Mesenchymal stem cell (in vitro differentiated cells and primary cell): ENCODE measurements at regions not wholly inside any gene's neighbourhood (a gene's known extent, or its start where the extent isn't known, plus 50 kb on each side); places are given as distances from the start of the nearest gene placed in this dataset.

Experiments used
- DNase-seq: peaks from one replicate; pipeline ENCODE4 v3.0.0-alpha.2; 2013
- H2AFZ ChIP-seq: one replicate; pipeline ENCODE4 v1.6.1; 2013; ENCODE audit warnings: low read depth, mild to moderate bottlenecking, control low read depth, inconsistent platforms, low read length, moderate library complexity
- H2AK5ac ChIP-seq: 2 replicates; pipeline ENCODE4 v1.6.1; 2013; ENCODE audit warnings: low read length, moderate library complexity, mild to moderate bottlenecking, inconsistent platforms; ENCODE audit not compliant: severe bottlenecking
- H2BK120ac ChIP-seq: one replicate; pipeline ENCODE4 v1.6.1; 2013; ENCODE audit warnings: low read depth, mild to moderate bottlenecking, inconsistent platforms, low read length, moderate library complexity
- H2BK12ac ChIP-seq, 2 experiments: one replicate each; pipeline ENCODE4 v1.6.1; 2013; ENCODE audit warnings: inconsistent platforms in 2 of 2, low read length in 2 of 2, mild to moderate bottlenecking in 2 of 2, moderate library complexity in 2 of 2, control low read depth in 1 of 2
- H2BK15ac ChIP-seq: one replicate; pipeline ENCODE4 v1.6.1; 2013; ENCODE audit warnings: mild to moderate bottlenecking, low read depth, inconsistent platforms; ENCODE audit not compliant: poor library complexity, severe bottlenecking
- H2BK5ac ChIP-seq: 2 replicates; pipeline ENCODE4 v1.6.1; 2013; ENCODE audit warnings: low read depth, mild to moderate bottlenecking, low read length, control low read depth, inconsistent platforms; ENCODE audit not compliant: poor library complexity, severe bottlenecking
- H3K14ac ChIP-seq, 2 experiments: one replicate each; pipeline ENCODE4 v1.6.1; 2013; ENCODE audit warnings: inconsistent platforms in 2 of 2, low read length in 2 of 2, control low read depth in 1 of 2, mild to moderate bottlenecking in 1 of 2, moderate library complexity in 1 of 2
- H3K18ac ChIP-seq, 2 experiments: one replicate each; pipeline ENCODE4 v1.6.1; 2013; ENCODE audit warnings: inconsistent platforms in 2 of 2, low read length in 2 of 2, control low read depth in 1 of 2, low read depth in 1 of 2, mild to moderate bottlenecking in 1 of 2
- H3K23ac ChIP-seq, 2 experiments: one replicate each; pipeline ENCODE4 v1.6.1; 2013; ENCODE audit warnings: inconsistent platforms in 2 of 2, low read length in 2 of 2, mild to moderate bottlenecking in 2 of 2, moderate library complexity in 2 of 2, control low read depth in 1 of 2
- H3K27ac ChIP-seq: 2 replicates; pipeline ENCODE4 v1.5.1; 2013; ENCODE audit warnings: mild to moderate bottlenecking, moderate library complexity, low read length, control low read depth, inconsistent platforms; ENCODE audit not compliant: poor library complexity, severe bottlenecking
- H3K27me3 ChIP-seq, 2 experiments: 2 replicates each; pipeline versions ENCODE4 v1.6.1 to v1.7.0; 2013; ENCODE audit warnings: low read length in 2 of 2, mild to moderate bottlenecking in 2 of 2, moderate library complexity in 2 of 2, control low read depth in 1 of 2, inconsistent platforms in 1 of 2; ENCODE audit not compliant: control insufficient read depth in 1 of 2, insufficient read depth in 1 of 2
- H3K36me3 ChIP-seq, 2 experiments: 2 replicates each; pipeline versions ENCODE4 v1.6.1 to v1.7.0; 2013; ENCODE audit warnings: low read length in 2 of 2, control low read depth in 1 of 2, inconsistent platforms in 1 of 2, low read depth in 1 of 2, mild to moderate bottlenecking in 1 of 2; ENCODE audit not compliant: insufficient read depth in 2 of 2, control insufficient read depth in 1 of 2
- H3K4ac ChIP-seq, 2 experiments: one replicate each; pipeline ENCODE4 v1.6.1; 2013; ENCODE audit warnings: inconsistent platforms in 2 of 2, low read length in 2 of 2, mild to moderate bottlenecking in 2 of 2, moderate library complexity in 2 of 2, control low read depth in 1 of 2, low read depth in 1 of 2
- H3K4me1 ChIP-seq: 2 replicates; pipeline ENCODE4 v1.6.1; 2013; ENCODE audit warnings: low read depth, low read length, control low read depth; ENCODE audit not compliant: control insufficient read depth, insufficient read depth
- H3K4me2 ChIP-seq: 2 replicates; pipeline ENCODE4 v1.6.1; 2013; ENCODE audit warnings: low read length, mild to moderate bottlenecking, inconsistent platforms; ENCODE audit not compliant: poor library complexity, severe bottlenecking
- H3K4me3 ChIP-seq, 2 experiments: 2 replicates each; pipeline versions ENCODE4 v1.5.1 to v1.7.0; 2013; ENCODE audit warnings: low read length in 2 of 2, mild to moderate bottlenecking in 2 of 2, control low read depth in 1 of 2, low read depth in 1 of 2; ENCODE audit not compliant: insufficient read depth in 1 of 2
- H3K79me1 ChIP-seq: replicated peaks from 2 replicates; pipeline ENCODE4 v1.6.1; 2013; ENCODE audit warnings: mild to moderate bottlenecking, control low read depth, low read length, inconsistent platforms; ENCODE audit not compliant: poor library complexity, severe bottlenecking
- H3K9ac ChIP-seq: 2 replicates; pipeline ENCODE4 v1.7.0; 2013; ENCODE audit warnings: mild to moderate bottlenecking, low read length, moderate library complexity
- H3K9me3 ChIP-seq: 2 replicates; pipeline ENCODE4 v1.7.0; 2013; ENCODE audit warnings: mild to moderate bottlenecking, low read length; ENCODE audit not compliant: control insufficient read depth
- H4K8ac ChIP-seq: one replicate; pipeline ENCODE4 v1.6.1; 2013; ENCODE audit warnings: inconsistent platforms, mild to moderate bottlenecking, low read length, moderate library complexity
- H4K91ac ChIP-seq: one replicate; pipeline ENCODE4 v1.6.1; 2013; ENCODE audit warnings: mild to moderate bottlenecking, low read length, inconsistent platforms
- WGBS: methylation state at CpG from one replicate; pipeline ENCODE4 v1.1.7; 2013; ENCODE audit warnings: mixed read lengths; 5-methylcytosine and 5-hydroxymethylcytosine counted together

GRCh38 chr10:109721453-109722064 is 201.8 kb downstream of the XPNPEP1 start:
- no peak overlapping the region for H2BK12ac ChIP-seq
- H2AFZ ChIP-seq: no peak overlapping the region
- H2BK120ac ChIP-seq: no peak overlapping the region
- H2AK5ac ChIP-seq: no peak overlapping the region
- H3K23ac ChIP-seq: no peak overlapping the region
- no peak overlapping the region for H3K4me3 ChIP-seq
- no peak overlapping the region for H2BK15ac ChIP-seq
- H3K4ac ChIP-seq: no peak overlapping the region
- no peak overlapping the region for H4K8ac ChIP-seq
- no peak overlapping the region for H3K18ac ChIP-seq
- no peak overlapping the region for H3K27ac ChIP-seq
- no peak overlapping the region for H3K14ac ChIP-seq
- H3K4me2 ChIP-seq: no peak overlapping the region
- no peak overlapping the region for H3K9ac ChIP-seq
- no peak overlapping the region for H4K91ac ChIP-seq
- no peaks in the 10 kb centered on the region for H3K36me3 ChIP-seq
- H2BK5ac ChIP-seq: no peak overlapping the region
- no peak for DNase-seq
- WGBS: 79% methylated on average over 1 of the region's 3 CpGs
- H3K9me3 ChIP-seq: peaks cover 7% of the 10 kb centered on the region
- H3K4me1 ChIP-seq: no peaks in the 10 kb centered on the region
- H3K79me1 ChIP-seq: no peaks in the 10 kb centered on the region
- H3K27me3 ChIP-seq: no peaks in the 10 kb centered on the region

- no peak overlapping the region for H3K27ac ChIP-seq
- 55% methylated on average over 1 of the region's 1 CpG for WGBS
- H4K8ac ChIP-seq: no peak overlapping the region
- H2BK15ac ChIP-seq: no peak overlapping the region
- no peak overlapping the region for H3K18ac ChIP-seq
- H3K4me1 ChIP-seq: no peaks in the 10 kb centered on the region
- H3K27me3 ChIP-seq: no peaks in the 10 kb centered on the region
- H2AFZ ChIP-seq: no peak overlapping the region
- no peak overlapping the region for H3K4me3 ChIP-seq
- H4K91ac ChIP-seq: no peak overlapping the region
- H2BK5ac ChIP-seq: no peak overlapping the region
- no peak overlapping the region for H2BK12ac ChIP-seq
- H3K79me1 ChIP-seq: no peaks in the 10 kb centered on the region
- H3K23ac ChIP-seq: no peak overlapping the region
- no peak overlapping the region for H2AK5ac ChIP-seq
- H3K9me3 ChIP-seq: peaks cover 14% of the 10 kb centered on the region
- H3K14ac ChIP-seq: no peak overlapping the region
- no peak overlapping the region for H3K4ac ChIP-seq
- DNase-seq: no peak
- H3K36me3 ChIP-seq: no peaks in the 10 kb centered on the region
- H2BK120ac ChIP-seq: no peak overlapping the region
- no peak overlapping the region for H3K4me2 ChIP-seq
- no peak overlapping the region for H3K9ac ChIP-seq
Observed at GRCh38 chr10:109706026-109706560, 217.2 kb downstream of the XPNPEP1 start.

- H3K9me3 ChIP-seq: no peaks in the 10 kb centered on the region
- no peak overlapping the region for H2AFZ ChIP-seq
- H3K27ac ChIP-seq: no peak overlapping the region
- no peaks in the 10 kb centered on the region for H3K4me1 ChIP-seq
- H3K9ac ChIP-seq: no peak overlapping the region
- no peak overlapping the region for H3K23ac ChIP-seq
- 55% methylated on average over 3 of the region's 5 CpGs for WGBS
- H3K4ac ChIP-seq: no peak overlapping the region
- no peak overlapping the region for H2BK5ac ChIP-seq
- H3K14ac ChIP-seq: no peak overlapping the region
- no peaks in the 10 kb centered on the region for H3K27me3 ChIP-seq
- no peak overlapping the region for H3K4me2 ChIP-seq
- no peak overlapping the region for H3K4me3 ChIP-seq
- DNase-seq: no peak
- no peaks in the 10 kb centered on the region for H3K36me3 ChIP-seq
- no peak overlapping the region for H2BK120ac ChIP-seq
- no peak overlapping the region for H3K18ac ChIP-seq
- H4K8ac ChIP-seq: no peak overlapping the region
- no peak overlapping the region for H2BK15ac ChIP-seq
- no peak overlapping the region for H4K91ac ChIP-seq
- H2BK12ac ChIP-seq: no peak overlapping the region
- H2AK5ac ChIP-seq: no peak overlapping the region
- H3K79me1 ChIP-seq: no peaks in the 10 kb centered on the region
Observed at GRCh38 chr10:109701633-109702215, 221.6 kb downstream of the XPNPEP1 start.

GRCh38 chr10:109698882-109699664 is 224.2 kb downstream of the XPNPEP1 start:
- no peak overlapping the region for H3K18ac ChIP-seq
- no peak overlapping the region for H3K4ac ChIP-seq
- H4K8ac ChIP-seq: no peak overlapping the region
- H2AK5ac ChIP-seq: no peak overlapping the region
- no peak overlapping the region for H3K4me3 ChIP-seq
- H3K4me1 ChIP-seq: no peaks in the 10 kb centered on the region
- H2BK120ac ChIP-seq: no peak overlapping the region
- H3K9ac ChIP-seq: no peak overlapping the region
- H3K14ac ChIP-seq: no peak overlapping the region
- H3K27ac ChIP-seq: no peak overlapping the region
- no peak overlapping the region for H3K4me2 ChIP-seq
- H3K9me3 ChIP-seq: no peaks in the 10 kb centered on the region
- H2BK5ac ChIP-seq: no peak overlapping the region
- H2BK12ac ChIP-seq: no peak overlapping the region
- no peak overlapping the region for H4K91ac ChIP-seq
- no peak overlapping the region for H3K23ac ChIP-seq
- H3K27me3 ChIP-seq: no peaks in the 10 kb centered on the region
- no peak for DNase-seq
- H3K79me1 ChIP-seq: no peaks in the 10 kb centered on the region
- no peak overlapping the region for H2BK15ac ChIP-seq
- H2AFZ ChIP-seq: no peak overlapping the region
- H3K36me3 ChIP-seq: no peaks in the 10 kb centered on the region
- 69% methylated on average over 4 of the region's 5 CpGs for WGBS
